ENCODE measurements at regions not wholly inside any gene's neighbourhood (a gene's known extent, or its start where the extent isn't known, plus 50 kb on each side); places are given as distances from the start of the nearest gene placed in this dataset.

- TF ChIP-seq ZFP30 (CRISPR knock-in tag; IDR thresholded peaks at IDR 0.05) (no peak), ESRRG (CRISPR knock-in tag; IDR thresholded peaks at IDR 0.05) (no peak), PATZ1 (CRISPR knock-in tag; IDR thresholded peaks at IDR 0.05; ENCODE audit: borderline replicate concordance) (no peak), RARB (CRISPR knock-in tag; IDR thresholded peaks at IDR 0.05) (no peak), ZC3H10 (CRISPR knock-in tag; IDR thresholded peaks at IDR 0.05) (no peak), TSHZ2 (CRISPR knock-in tag; IDR thresholded peaks at IDR 0.05) (no peak), CREB5 (CRISPR knock-in tag; IDR thresholded peaks at IDR 0.05; ENCODE audit: low read depth) (no peak), PPARA (CRISPR knock-in tag; IDR thresholded peaks at IDR 0.05; ENCODE audit: borderline replicate concordance) (no peak), CSRNP3 (CRISPR knock-in tag; IDR thresholded peaks at IDR 0.05) (no peak), BACH2 (CRISPR knock-in tag; IDR thresholded peaks at IDR 0.05; ENCODE audit: borderline replicate concordance) (no peak), ZNF565 (CRISPR knock-in tag; conservative IDR thresholded peaks at IDR 0.05; ENCODE audit: low read depth) (no peak), POU6F1 (CRISPR knock-in tag; IDR thresholded peaks at IDR 0.05; ENCODE audit: borderline replicate concordance, low read depth) (no peak), SNAI2 (CRISPR knock-in tag; IDR thresholded peaks at IDR 0.05) (no peak), ZFP3 (CRISPR knock-in tag; IDR thresholded peaks at IDR 0.05) (no peak)
Observed at GRCh38 chr9:71322311-71322710, 200.9 kb upstream of the TRPM3 start.
